ENCODE measurements at regions not wholly inside any gene's neighbourhood (a gene's known extent, or its start where the extent isn't known, plus 50 kb on each side); places are given as distances from the start of the nearest gene placed in this dataset.

- H3K36me3 ChIP-seq, result no peaks in the 10 kb centered on the region
- intact Hi-C loops (cut with DNase I; ENCODE audit: low total_unique reads), result no loop called here
- no peak overlapping the region for H3K27ac ChIP-seq
- no peaks in the 10 kb centered on the region for H3K27me3 ChIP-seq
- peaks cover 0 to 2% of the 10 kb centered on the region in 2 donors for H3K4me1 ChIP-seq
- H3K4me3 ChIP-seq, result no peak overlapping the region
- no peaks in the 10 kb centered on the region for H3K9me3 ChIP-seq
- no peak for DNase-seq (ENCODE audit: low spot score in 2 of 2)
- TF ChIP-seq CTCF (IDR thresholded peaks at IDR 0.05) (no peak), POLR2A (IDR thresholded peaks at IDR 0.05) (no peak), POLR2AphosphoS5 (IDR thresholded peaks at IDR 0.05) (no peak)
Observed at GRCh38 chr4:53697016-53697685, 105.9 kb upstream of the LNX1 start.

DNA sequence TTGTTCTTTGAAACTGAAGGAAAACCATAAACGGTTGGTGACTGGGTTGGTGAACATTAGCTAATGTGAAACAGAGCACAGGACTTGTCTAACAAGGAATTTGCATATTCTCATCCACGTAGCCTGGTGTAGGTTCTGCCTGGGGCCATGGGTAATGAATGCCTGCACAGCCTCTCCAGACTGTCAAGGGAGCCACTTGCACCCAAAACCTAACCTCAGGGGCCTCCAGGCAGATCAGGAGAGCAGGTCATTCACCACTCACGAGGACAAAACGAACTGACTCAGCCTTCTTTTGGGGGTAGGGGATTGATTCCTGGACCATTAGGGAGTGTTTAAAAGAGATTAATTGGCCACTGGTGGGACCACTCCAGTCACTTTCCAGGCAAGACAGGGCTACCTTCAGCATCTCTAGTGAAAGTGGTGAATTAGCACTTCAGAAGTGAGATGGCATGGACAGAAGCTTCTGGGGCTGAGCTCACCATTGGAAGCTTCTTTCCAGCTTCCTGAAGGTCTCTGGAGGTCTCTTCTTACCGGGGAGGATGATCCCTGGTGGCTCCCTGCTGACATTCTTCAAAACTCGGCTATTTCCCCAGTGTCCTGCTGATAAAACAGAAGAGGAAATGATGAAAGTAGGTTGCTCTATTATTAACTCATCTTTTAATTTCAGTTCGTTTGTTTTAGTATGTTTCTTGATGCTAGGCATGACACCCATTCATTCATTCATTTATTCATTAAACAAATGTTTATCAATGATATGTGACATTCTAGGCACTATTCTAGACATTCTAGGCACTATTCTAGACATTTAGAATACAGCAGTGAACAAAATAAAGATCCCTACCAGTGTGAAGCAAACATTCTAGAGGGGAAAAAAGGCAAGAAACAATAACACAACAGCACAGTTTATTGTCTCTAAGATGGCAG, 104.5 kb upstream of the LNX1 start:
- TF ChIP-seq POLR2AphosphoS5 (IDR thresholded peaks at IDR 0.05), result no peak
- H3K27ac ChIP-seq, result no peak overlapping the region
- no peaks in the 10 kb centered on the region for H3K27me3 ChIP-seq
- no peak for DNase-seq (ENCODE audit: low spot score in 2 of 2)
- no peaks in the 10 kb centered on the region for H3K4me1 ChIP-seq
- no peaks in the 10 kb centered on the region for H3K36me3 ChIP-seq
- H3K4me3 ChIP-seq, result no peak overlapping the region
- intact Hi-C loops (cut with DNase I; ENCODE audit: low total_unique reads), result no loop called here
- no peaks in the 10 kb centered on the region for H3K9me3 ChIP-seq

DNA sequence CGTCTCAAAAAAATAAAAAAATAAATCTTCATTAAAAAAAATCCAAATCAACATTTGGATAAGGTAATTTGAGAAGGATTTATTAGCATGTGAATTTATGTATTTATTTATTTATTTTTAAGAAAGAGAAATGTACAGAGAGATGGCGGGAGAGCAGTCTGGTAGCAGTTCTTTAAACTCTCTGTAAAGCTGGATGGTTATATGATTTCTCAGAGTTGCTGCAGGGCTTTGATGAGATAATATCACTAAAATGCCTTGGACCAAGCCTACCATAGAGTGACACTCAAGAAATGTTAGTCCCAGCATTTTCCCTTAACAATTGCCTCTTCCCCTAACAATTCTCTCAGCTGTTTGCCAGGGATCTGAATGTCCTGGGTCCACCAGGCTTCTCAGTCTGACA, 103.4 kb upstream of the LNX1 start:
- intact Hi-C loops (cut with DNase I; ENCODE audit: low total_unique reads), result no loop called here
- H3K4me3 ChIP-seq, result no peak overlapping the region
- no peak overlapping the region for H3K27ac ChIP-seq
- H3K9me3 ChIP-seq, result no peaks in the 10 kb centered on the region
- no peaks in the 10 kb centered on the region for H3K36me3 ChIP-seq
- no peaks in the 10 kb centered on the region for H3K4me1 ChIP-seq
- TF ChIP-seq POLR2A (IDR thresholded peaks at IDR 0.05) (no peak), CTCF (IDR thresholded peaks at IDR 0.05) (no peak), POLR2AphosphoS5 (IDR thresholded peaks at IDR 0.05) (no peak)
- no peaks in the 10 kb centered on the region for H3K27me3 ChIP-seq
- no peak for DNase-seq (ENCODE audit: low spot score in 2 of 2)

DNA sequence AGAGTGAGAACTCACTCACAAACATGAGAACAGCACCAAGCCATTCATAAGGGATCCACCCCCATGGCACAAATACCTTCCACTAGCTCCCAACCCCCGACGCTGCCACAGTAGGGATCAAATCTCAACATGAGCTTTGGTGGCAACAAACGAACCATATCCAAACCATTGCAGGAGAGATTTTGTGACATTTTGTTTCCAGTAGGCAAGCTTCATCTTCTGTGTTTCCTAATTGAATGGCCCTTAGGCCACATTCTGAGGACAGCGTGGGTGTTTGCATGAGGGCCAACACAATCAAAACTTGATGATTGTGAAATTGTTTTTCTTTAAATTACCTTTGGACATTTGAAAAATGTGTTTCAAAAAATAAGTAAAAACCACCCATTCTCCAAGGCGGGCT, 102.6 kb upstream of the LNX1 start:
- intact Hi-C loops (cut with DNase I; ENCODE audit: low total_unique reads), result no loop called here
- no peak overlapping the region for H3K4me3 ChIP-seq
- H3K36me3 ChIP-seq, result no peaks in the 10 kb centered on the region
- H3K27me3 ChIP-seq, result no peaks in the 10 kb centered on the region
- TF ChIP-seq POLR2A (IDR thresholded peaks at IDR 0.05) (no peak), CTCF (IDR thresholded peaks at IDR 0.05) (no peak), POLR2AphosphoS5 (IDR thresholded peaks at IDR 0.05) (no peak)
- H3K4me1 ChIP-seq, result no peaks in the 10 kb centered on the region
- H3K27ac ChIP-seq, result peak overlapping the region; percentile 54 to 84
- peak in 1 of 2 donors; percentile 67 for DNase-seq (ENCODE audit: low spot score in 2 of 2)
- no peaks in the 10 kb centered on the region for H3K9me3 ChIP-seq

GRCh38 chr4:53693408-53693807, 102.1 kb upstream of the LNX1 start:
- H3K4me3 ChIP-seq, result no peak overlapping the region
- intact Hi-C loops (cut with DNase I; ENCODE audit: low total_unique reads), result no loop called here
- H3K9me3 ChIP-seq, result no peaks in the 10 kb centered on the region
- no peaks in the 10 kb centered on the region for H3K4me1 ChIP-seq
- H3K36me3 ChIP-seq, result no peaks in the 10 kb centered on the region
- TF ChIP-seq POLR2AphosphoS5 (IDR thresholded peaks at IDR 0.05) (no peak), POLR2A (IDR thresholded peaks at IDR 0.05) (no peak), CTCF (IDR thresholded peaks at IDR 0.05) (no peak)
- H3K27me3 ChIP-seq, result no peaks in the 10 kb centered on the region
- DNase-seq (ENCODE audit: low spot score in 2 of 2), result no peak
- H3K27ac ChIP-seq, result peak overlapping the region; percentile 54 to 84
